PC-9 (cell line): ENCODE measurements at regions not wholly inside any gene's neighbourhood (a gene's known extent, or its start where the extent isn't known, plus 50 kb on each side); places are given as distances from the start of the nearest gene placed in this dataset.
"Not testable (repeated sequence)": the region's sequence is repeated elsewhere in the genome, so short reads cannot be mapped to it uniquely, and the experiment has no call there.

ENCODE experiments used
- BruUV-seq: library from RNA; stranded (reverse); fragments of 400-500 nt; replicated peaks from 2 replicates; lab custom pipeline; 2021; lab: Mats Ljungman, UMichigan
- CTCF ChIA-PET: fragments of 300-600 bp; sonication (Branson Sonifier 250); formaldehyde crosslinking; loops from one replicate; lab custom pipeline; 2022; ENCODE audit warnings: antibody characterized with exemption; lab: Charles Lee
- POLR2A ChIA-PET: fragments of 300-600 bp; sonication (Branson Sonifier 250); formaldehyde crosslinking; loops from one replicate; lab custom pipeline; 2022; ENCODE audit warnings: antibody characterized with exemption; ENCODE audit not compliant: unreplicated experiment; lab: Charles Lee
- DNase-seq, 2 experiments: peaks; one replicate each; pipeline versions ENCODE4 v3.0.0 to v3.0.0-alpha.2; 2015 to 2022; ENCODE audit warnings: mixed read lengths in 1 of 2
- H2AFZ ChIP-seq: fragments of 200-600 bp; sonication (generic); 2 replicates; pipeline ENCODE4 v1.8.1; 2017; ENCODE audit warnings: antibody characterized with exemption
- H3F3A ChIP-seq: fragments of 200-600 bp; sonication (generic); 2 replicates; pipeline ENCODE4 v1.8.1; 2017; ENCODE audit warnings: antibody characterized with exemption, mild to moderate bottlenecking, low read depth; ENCODE audit not compliant: insufficient read depth
- H3K27ac ChIP-seq: fragments of 200-600 bp; sonication (generic); 2 replicates; pipeline ENCODE4 v1.6.1; 2016; ENCODE audit warnings: mixed run types
- H3K27me3 ChIP-seq: fragments of 200-600 bp; sonication (generic); 2 replicates; pipeline ENCODE4 v1.6.1; 2016; ENCODE audit warnings: low read depth, mixed run types; ENCODE audit not compliant: insufficient read depth
- H3K36me3 ChIP-seq: fragments of 200-600 bp; sonication (generic); 2 replicates; pipeline ENCODE4 v1.6.1; 2016; ENCODE audit warnings: low read depth, mixed run types
- H3K4me1 ChIP-seq: fragments of 200-600 bp; sonication (generic); replicated peaks from 2 replicates; pipeline ENCODE4 v1.6.1; 2016; ENCODE audit warnings: mixed run types; ENCODE audit not compliant: insufficient read depth
- H3K4me2 ChIP-seq: fragments of 200-600 bp; sonication (generic); 2 replicates; pipeline ENCODE4 v1.6.1; 2017; ENCODE audit warnings: mixed run types
- H3K4me3 ChIP-seq: fragments of 200-600 bp; sonication (generic); 2 replicates; pipeline ENCODE4 v1.6.1; 2016; ENCODE audit warnings: mixed run types
- H3K79me2 ChIP-seq: fragments of 200-600 bp; sonication (generic); 2 replicates; pipeline ENCODE4 v1.6.1; 2017; ENCODE audit warnings: low read depth, mixed run types
- H3K9me2 ChIP-seq: fragments of 200-600 bp; sonication (generic); 2 replicates; pipeline ENCODE4 v1.8.1; 2017; ENCODE audit warnings: mild to moderate bottlenecking; ENCODE audit not compliant: insufficient read depth
- H3K9me3 ChIP-seq: fragments of 200-600 bp; sonication (generic); 2 replicates; pipeline ENCODE4 v1.8.1; 2016; ENCODE audit warnings: low read depth; ENCODE audit not compliant: insufficient read depth
- H4K20me1 ChIP-seq: fragments of 200-600 bp; sonication (generic); 2 replicates; pipeline ENCODE4 v1.8.1; 2017; ENCODE audit not compliant: insufficient read depth
- EZH2 ChIP-seq: fragments of 200-600 bp; sonication (generic); IDR thresholded peaks from 2 replicates; pipeline ENCODE4 v1.8.0; 2017; ENCODE audit warnings: antibody characterized with exemption, low read depth
- intact Hi-C: fragments of 100-400 bp; cut with micrococcal nuclease; formaldehyde crosslinking; loops from one replicate; pipeline ENCODE4 v1.10.0; 2022; ENCODE audit not compliant: unreplicated experiment
- TF ChIP-seq, protein P1 (sequence below): fragments of 200-600 bp; sonication (generic); conservative IDR thresholded peaks from 2 replicates; pipeline ENCODE4 v1.6.1; 2017; ENCODE audit warnings: mixed run types, antibody characterized with exemption, mild to moderate bottlenecking, moderate library complexity

DNA sequence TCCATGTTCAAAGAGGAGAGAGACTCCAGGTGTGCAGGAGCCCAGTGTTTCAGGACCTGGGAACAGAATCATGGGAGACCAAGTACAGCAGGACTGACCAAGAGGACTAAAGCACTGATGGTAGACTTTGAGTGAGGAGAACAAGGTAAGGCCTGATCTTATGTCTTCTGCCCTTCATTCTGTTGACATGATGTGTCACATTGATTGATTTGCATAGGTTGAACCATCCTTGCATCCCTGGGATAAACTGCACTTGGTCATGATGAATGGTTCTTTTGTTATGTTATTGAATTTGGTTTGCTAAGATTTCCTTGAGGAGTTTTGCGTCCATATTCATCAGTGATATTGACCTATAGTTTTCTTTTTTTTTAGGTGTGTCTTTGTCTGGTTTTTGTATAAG lies 497.0 kb downstream of the TMEM121 start:
- Histone ChIP-seq H4K20me1 (no peaks in the 10 kb centered on the region), H3K9me3 (no peaks in the 10 kb centered on the region), H3K4me1 (no peaks in the 10 kb centered on the region), H3K4me3 (no peak overlapping the region), H3K9me2 (no peaks in the 10 kb centered on the region), H3K27ac (no peak overlapping the region), H3K27me3 (0 out of 2 replicates have a peak, but pooled peaks cover 4% of the 10 kb centered on the region), H2AFZ (no peak overlapping the region), H3F3A (no peaks in the 10 kb centered on the region), H3K79me2 (no peaks in the 10 kb centered on the region), H3K36me3 (no peaks in the 10 kb centered on the region), H3K4me2 (no peak overlapping the region)
- no TSS peak for BruUV-seq
- CTCF ChIA-PET = no interaction called here
- no peak for DNase-seq
- no peak for TF ChIP-seq EZH2
- TF ChIP-seq, protein P1, sequence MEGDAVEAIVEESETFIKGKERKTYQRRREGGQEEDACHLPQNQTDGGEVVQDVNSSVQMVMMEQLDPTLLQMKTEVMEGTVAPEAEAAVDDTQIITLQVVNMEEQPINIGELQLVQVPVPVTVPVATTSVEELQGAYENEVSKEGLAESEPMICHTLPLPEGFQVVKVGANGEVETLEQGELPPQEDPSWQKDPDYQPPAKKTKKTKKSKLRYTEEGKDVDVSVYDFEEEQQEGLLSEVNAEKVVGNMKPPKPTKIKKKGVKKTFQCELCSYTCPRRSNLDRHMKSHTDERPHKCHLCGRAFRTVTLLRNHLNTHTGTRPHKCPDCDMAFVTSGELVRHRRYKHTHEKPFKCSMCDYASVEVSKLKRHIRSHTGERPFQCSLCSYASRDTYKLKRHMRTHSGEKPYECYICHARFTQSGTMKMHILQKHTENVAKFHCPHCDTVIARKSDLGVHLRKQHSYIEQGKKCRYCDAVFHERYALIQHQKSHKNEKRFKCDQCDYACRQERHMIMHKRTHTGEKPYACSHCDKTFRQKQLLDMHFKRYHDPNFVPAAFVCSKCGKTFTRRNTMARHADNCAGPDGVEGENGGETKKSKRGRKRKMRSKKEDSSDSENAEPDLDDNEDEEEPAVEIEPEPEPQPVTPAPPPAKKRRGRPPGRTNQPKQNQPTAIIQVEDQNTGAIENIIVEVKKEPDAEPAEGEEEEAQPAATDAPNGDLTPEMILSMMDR = no peak
- POLR2A ChIA-PET = no interaction called here
- intact Hi-C loops = no loop called here

DNA sequence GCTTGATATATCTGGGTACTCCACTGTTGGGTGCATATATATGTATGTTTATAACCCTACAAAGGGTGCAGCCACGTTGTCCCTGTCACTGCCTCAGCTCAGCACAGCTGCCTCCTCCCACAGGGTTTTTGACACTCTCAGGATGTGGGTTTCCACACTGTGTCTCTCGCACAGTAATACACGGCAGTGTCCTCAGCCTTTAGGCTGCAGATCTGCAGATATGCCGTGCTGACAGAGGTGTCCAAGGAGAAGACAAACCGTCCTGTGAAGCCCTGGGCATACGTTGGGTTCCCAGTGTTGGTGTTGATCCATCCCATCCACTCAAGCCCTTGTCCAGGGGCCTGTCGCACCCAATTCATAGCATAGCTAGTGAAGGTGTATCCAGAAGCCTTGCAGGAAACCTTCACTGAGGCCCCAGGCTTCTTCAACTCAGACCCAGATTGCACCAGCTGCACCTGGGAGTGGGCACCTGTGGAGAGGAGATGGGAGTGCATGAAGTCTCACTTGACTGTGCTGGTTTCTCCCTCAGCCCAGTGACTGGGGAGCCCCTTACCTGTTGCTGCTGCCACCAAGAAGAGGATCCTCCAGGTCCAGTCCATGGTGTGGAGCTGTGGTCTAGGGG lies 498.7 kb downstream of the TMEM121 start:
- H4K20me1 ChIP-seq = no peaks in the 10 kb centered on the region
- H3K36me3 ChIP-seq = no peaks in the 10 kb centered on the region
- ChIA-PET POLR2A (no interaction called here), CTCF (interaction anchor here (0.6 kb wide), 1 partner anchor 669 kb away, joined by 7 read pairs; no protein-coding TSS in a partner anchor)
- intact Hi-C loops = no loop called here
- DNase-seq = no peak
- no peak overlapping the region for H3K27ac ChIP-seq
- no peak overlapping the region for H2AFZ ChIP-seq
- peaks cover 17% of the 10 kb centered on the region; the same call in 1 of the 2 replicates for H3K27me3 ChIP-seq
- H3F3A ChIP-seq = no peaks in the 10 kb centered on the region
- H3K9me3 ChIP-seq = no peaks in the 10 kb centered on the region
- no peaks in the 10 kb centered on the region for H3K9me2 ChIP-seq
- no peaks in the 10 kb centered on the region for H3K79me2 ChIP-seq
- no TSS peak for BruUV-seq
- no peaks in the 10 kb centered on the region for H3K4me1 ChIP-seq
- no peak overlapping the region for H3K4me2 ChIP-seq
- TF ChIP-seq EZH2 = no peak
- TF ChIP-seq, protein P1 = no peak
- no peak overlapping the region for H3K4me3 ChIP-seq

- H3F3A ChIP-seq = no peaks in the 10 kb centered on the region
- intact Hi-C loops = no loop called here
- peaks cover 27% of the 10 kb centered on the region for H3K27me3 ChIP-seq
- H2AFZ ChIP-seq = no peak overlapping the region
- H3K27ac ChIP-seq = no peak overlapping the region
- H4K20me1 ChIP-seq = no peaks in the 10 kb centered on the region
- no peak overlapping the region for H3K4me3 ChIP-seq
- POLR2A ChIA-PET = no interaction called here
- H3K36me3 ChIP-seq = no peaks in the 10 kb centered on the region
- no peaks in the 10 kb centered on the region for H3K9me3 ChIP-seq
- no TSS peak for BruUV-seq
- CTCF ChIA-PET = no interaction called here
- no peaks in the 10 kb centered on the region for H3K4me1 ChIP-seq
- TF ChIP-seq, protein P1 = no peak
- TF ChIP-seq EZH2 = no peak
- no peaks in the 10 kb centered on the region for H3K79me2 ChIP-seq
- no peak overlapping the region for H3K4me2 ChIP-seq
- H3K9me2 ChIP-seq = no peaks in the 10 kb centered on the region
- no peak for DNase-seq
These were observed 499.6 kb downstream of the TMEM121 start for GRCh38 chr14:106026026-106026425.

GRCh38 chr14:106027759-106028158 lies 501.4 kb downstream of the TMEM121 start:
- H3F3A ChIP-seq, H3K9me2 ChIP-seq, H3K36me3 ChIP-seq, H3K4me2 ChIP-seq, DNase-seq, CTCF ChIA-PET, POLR2A ChIA-PET, H3K79me2 ChIP-seq, BruUV-seq, H4K20me1 ChIP-seq, H3K4me1 ChIP-seq, H2AFZ ChIP-seq, H3K9me3 ChIP-seq, H3K4me3 ChIP-seq, intact Hi-C loops, H3K27ac ChIP-seq: not testable (repeated sequence)
- H3K27me3 ChIP-seq = peaks cover 43% of the 10 kb centered on the region
